ENCODE measurements at regions not wholly inside any gene's neighbourhood (a gene's known extent, or its start where the extent isn't known, plus 50 kb on each side); places are given as distances from the start of the nearest gene placed in this dataset.

DNA sequence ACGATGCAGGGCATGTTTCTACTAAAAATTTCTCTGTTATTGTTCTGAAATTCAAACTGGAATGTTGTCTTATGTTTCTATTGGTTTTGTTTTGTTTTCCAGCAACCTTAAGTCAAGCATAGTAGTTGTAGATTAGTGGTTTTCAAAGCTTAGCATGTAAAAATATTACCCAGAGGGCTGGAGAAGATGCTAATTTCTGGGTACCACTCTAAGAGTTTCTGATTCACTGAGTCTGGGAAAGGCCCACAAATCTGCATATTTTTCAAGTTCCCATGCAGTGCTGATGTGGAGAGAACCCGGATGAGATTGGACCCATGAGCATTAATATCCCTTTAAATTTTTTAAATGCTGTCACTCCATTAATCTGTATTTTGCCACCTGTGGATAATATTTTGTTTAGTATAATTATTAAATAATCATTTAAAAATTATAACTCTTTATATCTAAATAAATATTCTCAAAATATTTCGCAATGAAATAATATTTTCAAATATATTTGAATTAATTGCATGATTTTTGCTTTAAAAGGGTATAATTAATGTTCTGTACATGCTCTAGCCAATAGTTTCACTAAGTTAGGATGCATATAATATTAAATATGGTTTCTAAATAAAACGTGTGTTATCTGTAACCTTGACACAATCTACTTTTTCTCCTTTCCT is 1274.7 kb upstream of the CADM2 start:
- H3K4me1 Mint-ChIP-seq: no peaks in the 10 kb centered on the region
- peaks cover 0 to 1% (median 1%) of the 10 kb centered on the region in 3 donors for H3K27me3 Mint-ChIP-seq (ENCODE audit: low read depth in 3 of 3)
- no peak overlapping the region for H3K4me3 Mint-ChIP-seq
- DNase-seq: no peak
- no peak overlapping the region for H3K27ac Mint-ChIP-seq
- H3K36me3 Mint-ChIP-seq: no peaks in the 10 kb centered on the region
- peaks cover 6 to 70% (median 31%) of the 10 kb centered on the region in 6 donors for H3K9me3 Mint-ChIP-seq

- Mint-ChIP-seq H3K4me1 (no peaks in the 10 kb centered on the region), H3K9me3 (peaks cover 14 to 64% (median 45%) of the 10 kb centered on the region in 6 donors), H3K27ac (no peak overlapping the region), H3K36me3 (no peaks in the 10 kb centered on the region), H3K27me3 (ENCODE audit: low read depth in 3 of 3) (peaks cover 0 to 2% (median 0%) of the 10 kb centered on the region in 3 donors), H3K4me3 (no peak overlapping the region)
- no peak for DNase-seq
These were observed 1252.1 kb upstream of the CADM2 start for GRCh38 chr3:83706669-83707068.

DNA sequence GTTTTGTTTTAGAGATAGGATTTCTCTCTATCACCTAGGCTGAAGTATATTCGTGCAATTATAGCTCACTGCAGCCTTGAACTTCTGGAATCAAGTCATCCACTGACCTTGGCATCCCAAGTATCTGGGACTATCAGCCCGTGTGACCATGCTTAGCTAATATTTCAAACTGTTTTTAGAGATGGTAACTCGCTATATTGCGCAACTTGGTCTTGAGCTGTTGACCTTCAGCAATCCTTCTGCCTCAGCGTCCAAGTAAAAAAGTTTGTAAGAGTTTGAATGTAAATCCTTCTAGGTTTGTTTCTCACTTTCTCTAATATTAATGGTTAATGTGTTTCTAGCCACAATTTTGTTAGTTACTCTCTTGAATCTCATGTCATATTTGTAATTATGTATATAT is 1243.5 kb upstream of the CADM2 start:
- Mint-ChIP-seq H3K27ac (no peak overlapping the region), H3K9me3 (peaks cover 2 to 35% (median 22%) of the 10 kb centered on the region in 6 donors), H3K4me3 (no peak overlapping the region), H3K4me1 (no peaks in the 10 kb centered on the region), H3K27me3 (ENCODE audit: low read depth in 3 of 3) (peaks cover 0 to 2% (median 0%) of the 10 kb centered on the region in 3 donors), H3K36me3 (no peaks in the 10 kb centered on the region)
- DNase-seq: no peak

- H3K27me3 Mint-ChIP-seq (ENCODE audit: low read depth in 3 of 3): peaks cover 0 to 2% (median 2%) of the 10 kb centered on the region in 3 donors
- peaks cover 8 to 43% (median 35%) of the 10 kb centered on the region in 6 donors for H3K9me3 Mint-ChIP-seq
- H3K27ac Mint-ChIP-seq: no peak overlapping the region
- H3K36me3 Mint-ChIP-seq: no peaks in the 10 kb centered on the region
- DNase-seq: no peak
- H3K4me1 Mint-ChIP-seq: no peaks in the 10 kb centered on the region
- no peak overlapping the region for H3K4me3 Mint-ChIP-seq
These were observed 1229.2 kb upstream of the CADM2 start for GRCh38 chr3:83729576-83729975.

DNA sequence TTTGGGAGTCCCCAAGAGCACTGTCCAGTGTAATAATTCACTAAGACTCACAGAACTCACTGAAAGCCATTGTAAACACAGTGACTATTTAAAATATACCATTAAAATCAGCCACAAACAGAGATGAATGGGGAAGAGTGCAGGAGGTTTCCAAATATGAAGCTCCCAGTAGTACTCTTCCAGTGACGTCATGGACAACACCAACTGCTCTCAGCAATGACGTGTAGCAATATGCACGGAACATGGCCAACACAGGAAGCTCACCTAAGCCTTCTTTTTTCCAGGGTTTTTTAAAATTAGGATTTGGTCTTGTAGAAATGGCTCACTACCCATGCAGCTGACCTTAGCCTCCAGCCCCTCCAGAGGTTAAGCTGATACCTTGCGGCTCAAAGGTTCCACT is 1224.1 kb upstream of the CADM2 start:
- H3K36me3 Mint-ChIP-seq: no peaks in the 10 kb centered on the region
- no peaks in the 10 kb centered on the region for H3K4me1 Mint-ChIP-seq
- DNase-seq: no peak
- H3K27ac Mint-ChIP-seq: no peak overlapping the region
- no peaks in the 10 kb centered on the region for H3K27me3 Mint-ChIP-seq (ENCODE audit: low read depth in 3 of 3)
- H3K4me3 Mint-ChIP-seq: no peak overlapping the region
- peaks cover 0 to 12% (median 3%) of the 10 kb centered on the region in 6 donors for H3K9me3 Mint-ChIP-seq

- H3K27ac Mint-ChIP-seq: no peak overlapping the region
- H3K4me1 Mint-ChIP-seq: no peaks in the 10 kb centered on the region
- DNase-seq: no peak
- H3K27me3 Mint-ChIP-seq (ENCODE audit: low read depth in 3 of 3): no peaks in the 10 kb centered on the region
- H3K36me3 Mint-ChIP-seq: no peaks in the 10 kb centered on the region
- H3K4me3 Mint-ChIP-seq: no peak overlapping the region
- H3K9me3 Mint-ChIP-seq: peaks cover 7 to 23% (median 8%) of the 10 kb centered on the region in 6 donors
These were observed 1220.6 kb upstream of the CADM2 start for GRCh38 chr3:83738202-83738601.

GRCh38 chr3:83740504-83740903 is 1218.3 kb upstream of the CADM2 start:
- no peaks in the 10 kb centered on the region for H3K27me3 Mint-ChIP-seq (ENCODE audit: low read depth in 3 of 3)
- DNase-seq: no peak
- no peak overlapping the region for H3K4me3 Mint-ChIP-seq
- peaks cover 7 to 31% (median 20%) of the 10 kb centered on the region in 6 donors for H3K9me3 Mint-ChIP-seq
- no peaks in the 10 kb centered on the region for H3K4me1 Mint-ChIP-seq
- H3K36me3 Mint-ChIP-seq: no peaks in the 10 kb centered on the region
- H3K27ac Mint-ChIP-seq: no peak overlapping the region

DNA sequence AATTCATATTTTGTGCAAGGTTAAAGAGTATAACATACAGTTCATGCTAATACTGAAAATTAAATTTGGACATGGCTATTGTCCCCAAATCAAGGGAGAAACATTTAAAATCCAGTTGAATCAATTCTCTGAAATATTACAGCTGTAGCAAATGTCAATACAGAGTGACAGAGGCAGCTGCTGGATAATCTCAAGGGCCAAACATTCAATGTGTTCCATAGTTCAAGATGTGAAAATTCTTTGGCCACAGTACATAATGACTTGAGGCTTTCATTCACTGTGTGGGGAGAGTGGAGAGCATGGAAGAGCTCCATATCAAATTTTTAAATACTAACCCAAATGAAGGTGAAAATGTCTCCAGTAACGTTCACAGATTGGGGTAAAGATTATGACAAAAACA is 1192.8 kb upstream of the CADM2 start:
- peaks cover 8 to 47% (median 23%) of the 10 kb centered on the region in 6 donors for H3K9me3 Mint-ChIP-seq

GRCh38 chr3:83769791-83770663 is 1188.8 kb upstream of the CADM2 start:
- H3K27me3 Mint-ChIP-seq (ENCODE audit: low read depth in 3 of 3): no peaks in the 10 kb centered on the region
- no peaks in the 10 kb centered on the region for H3K36me3 Mint-ChIP-seq
- no peaks in the 10 kb centered on the region for H3K4me1 Mint-ChIP-seq
- H3K4me3 Mint-ChIP-seq: no peak overlapping the region
- H3K27ac Mint-ChIP-seq: no peak overlapping the region
- no peak for DNase-seq
- H3K9me3 Mint-ChIP-seq: peaks cover 10 to 38% (median 15%) of the 10 kb centered on the region in 6 donors

More for the DNA sequence above, 1192.8 kb upstream of the CADM2 start:
- Mint-ChIP-seq H3K36me3 (peaks cover 0 to 3% (median 0%) of the 10 kb centered on the region in 3 donors), H3K27ac (no peak overlapping the region), H3K27me3 (ENCODE audit: low read depth in 3 of 3) (no peaks in the 10 kb centered on the region), H3K4me1 (no peaks in the 10 kb centered on the region), H3K4me3 (no peak overlapping the region)
- DNase-seq: no peak

- H3K9me3 Mint-ChIP-seq: peaks cover 9 to 35% (median 14%) of the 10 kb centered on the region in 6 donors
- no peaks in the 10 kb centered on the region for H3K27me3 Mint-ChIP-seq (ENCODE audit: low read depth in 3 of 3)
- no peak overlapping the region for H3K4me3 Mint-ChIP-seq
- no peak overlapping the region for H3K27ac Mint-ChIP-seq
- no peak for DNase-seq
- H3K4me1 Mint-ChIP-seq: no peaks in the 10 kb centered on the region
- H3K36me3 Mint-ChIP-seq: no peaks in the 10 kb centered on the region
These were observed 1188.0 kb upstream of the CADM2 start for GRCh38 chr3:83770664-83771402.

GRCh38 chr3:83802801-83803200 is 1156.0 kb upstream of the CADM2 start:
- Mint-ChIP-seq H3K4me1 (no peaks in the 10 kb centered on the region), H3K9me3 (peaks cover 5 to 26% (median 21%) of the 10 kb centered on the region in 6 donors), H3K4me3 (no peak overlapping the region), H3K36me3 (no peaks in the 10 kb centered on the region), H3K27me3 (ENCODE audit: low read depth in 3 of 3) (peaks cover 0 to 2% (median 0%) of the 10 kb centered on the region in 3 donors), H3K27ac (no peak overlapping the region)
- no peak for DNase-seq

DNA sequence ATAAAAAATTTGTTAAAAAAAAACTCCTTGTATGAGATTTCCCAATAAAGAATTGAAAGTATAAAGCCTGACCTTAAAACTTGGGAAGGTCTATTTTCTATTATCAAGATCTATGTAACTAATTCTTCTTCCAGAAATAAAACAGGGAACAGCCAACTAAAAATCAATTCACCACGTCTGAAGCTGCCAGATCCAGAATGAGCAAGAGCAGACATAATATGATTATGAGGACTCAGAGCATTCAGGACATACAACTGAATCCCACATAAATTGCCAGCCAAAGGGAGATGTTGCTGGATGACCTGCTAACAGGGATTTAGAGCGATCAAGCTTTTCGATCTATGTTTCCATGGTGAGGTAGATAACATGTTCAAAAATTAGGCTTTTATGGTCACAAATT is 1151.3 kb upstream of the CADM2 start:
- Mint-ChIP-seq H3K9me3 (peaks cover 5 to 41% (median 28%) of the 10 kb centered on the region in 6 donors), H3K27me3 (ENCODE audit: low read depth in 3 of 3) (peaks cover 0 to 2% (median 0%) of the 10 kb centered on the region in 3 donors), H3K4me3 (no peak overlapping the region), H3K27ac (no peak overlapping the region), H3K4me1 (no peaks in the 10 kb centered on the region), H3K36me3 (no peaks in the 10 kb centered on the region)
- DNase-seq: no peak

GRCh38 chr3:83813176-83813575 is 1145.6 kb upstream of the CADM2 start:
- Mint-ChIP-seq H3K4me1 (no peaks in the 10 kb centered on the region), H3K27me3 (ENCODE audit: low read depth in 3 of 3) (no peaks in the 10 kb centered on the region), H3K4me3 (no peak overlapping the region), H3K36me3 (no peaks in the 10 kb centered on the region), H3K27ac (no peak overlapping the region), H3K9me3 (peaks cover 0 to 65% (median 41%) of the 10 kb centered on the region in 6 donors)
- no peak for DNase-seq

- H3K27ac Mint-ChIP-seq: no peak overlapping the region
- no peak for DNase-seq
- no peaks in the 10 kb centered on the region for H3K27me3 Mint-ChIP-seq (ENCODE audit: low read depth in 3 of 3)
- peaks cover 4 to 63% (median 39%) of the 10 kb centered on the region in 6 donors for H3K9me3 Mint-ChIP-seq
- H3K4me1 Mint-ChIP-seq: no peaks in the 10 kb centered on the region
- no peaks in the 10 kb centered on the region for H3K36me3 Mint-ChIP-seq
- no peak overlapping the region for H3K4me3 Mint-ChIP-seq
These were observed 1142.1 kb upstream of the CADM2 start for GRCh38 chr3:83816653-83817052.

Measured in immature natural killer cell (primary cell).